ENCODE measurements at regions not wholly inside any gene's neighbourhood (a gene's known extent, or its start where the extent isn't known, plus 50 kb on each side); places are given as distances from the start of the nearest gene placed in this dataset.

DNA sequence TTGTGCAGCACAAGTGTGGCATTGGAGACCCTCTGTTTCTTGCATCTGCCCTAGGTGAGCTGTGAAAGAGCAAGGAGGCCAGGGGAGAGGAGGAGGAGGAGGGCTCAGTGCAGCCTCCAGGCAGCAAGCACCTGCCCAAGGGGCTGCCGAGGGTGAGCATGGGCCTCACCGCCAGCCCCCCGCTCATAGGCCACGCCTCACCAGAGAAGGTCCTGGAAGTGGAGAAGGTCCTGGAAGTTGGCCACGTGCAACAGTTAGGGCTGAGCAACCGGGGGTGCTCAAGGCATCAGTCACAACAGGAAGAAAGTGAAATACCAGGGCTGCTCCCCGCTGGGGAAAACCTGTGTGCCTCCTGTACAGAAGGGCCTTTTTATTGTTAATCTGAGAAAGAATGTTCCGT is 168.9 kb downstream of the TEX29 start:
- no peak for TF ChIP-seq POLR2A (IDR thresholded peaks at IDR 0.05)
- no peak for TF ChIP-seq CTCF (IDR thresholded peaks at IDR 0.05 in 8 of 11, conservative IDR thresholded peaks at IDR 0.05 in 3 of 11)
- no peak for TF ChIP-seq POLR2AphosphoS5 (IDR thresholded peaks at IDR 0.05)

Measured in spleen (tissue), 7 donors.